ENCODE measurements at regions not wholly inside any gene's neighbourhood (a gene's known extent, or its start where the extent isn't known, plus 50 kb on each side); places are given as distances from the start of the nearest gene placed in this dataset.

DNA sequence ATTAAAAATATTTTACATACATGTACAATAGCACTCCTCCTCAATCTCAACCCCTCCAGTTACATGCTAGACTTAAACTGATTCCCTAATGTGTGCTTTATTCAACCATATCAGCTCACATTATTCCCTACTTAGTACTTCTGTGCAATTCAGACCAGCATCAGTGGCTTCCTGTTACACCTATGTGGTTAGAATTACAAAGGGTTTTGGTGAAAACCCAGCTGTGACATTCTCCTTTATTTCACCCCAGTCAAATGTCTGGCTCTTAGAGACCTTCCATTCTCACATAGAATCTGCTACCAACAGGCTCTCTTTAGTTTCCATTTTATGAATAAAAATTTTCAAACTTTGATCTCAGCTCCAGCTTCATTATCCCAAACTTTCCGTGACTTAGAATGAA lies 85.2 kb upstream of the SLC7A11 start:
- DNase-seq (ENCODE audit: low read depth, low spot score) = no peak

DNA sequence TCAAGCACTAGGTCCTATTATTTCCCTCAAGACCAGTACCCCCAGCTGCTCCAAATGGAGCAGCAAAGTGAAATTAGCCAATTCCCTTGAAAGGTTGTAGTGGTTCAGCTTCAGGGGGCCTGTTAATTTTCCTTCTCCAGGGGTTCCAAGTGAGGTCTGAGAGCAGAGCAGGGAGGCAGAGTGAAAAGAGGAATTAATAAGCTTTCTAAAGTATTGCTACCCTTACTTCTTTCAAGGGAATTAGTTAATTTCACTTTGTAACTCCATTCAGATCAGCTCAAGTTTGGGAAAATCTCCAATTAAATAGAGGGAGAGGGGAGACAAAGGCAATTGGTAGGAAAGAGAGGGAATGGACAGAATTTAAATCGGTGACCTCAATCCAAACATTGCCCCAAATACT lies 78.7 kb upstream of the SLC7A11 start:
- no peak for DNase-seq (ENCODE audit: low read depth, low spot score)

DNA sequence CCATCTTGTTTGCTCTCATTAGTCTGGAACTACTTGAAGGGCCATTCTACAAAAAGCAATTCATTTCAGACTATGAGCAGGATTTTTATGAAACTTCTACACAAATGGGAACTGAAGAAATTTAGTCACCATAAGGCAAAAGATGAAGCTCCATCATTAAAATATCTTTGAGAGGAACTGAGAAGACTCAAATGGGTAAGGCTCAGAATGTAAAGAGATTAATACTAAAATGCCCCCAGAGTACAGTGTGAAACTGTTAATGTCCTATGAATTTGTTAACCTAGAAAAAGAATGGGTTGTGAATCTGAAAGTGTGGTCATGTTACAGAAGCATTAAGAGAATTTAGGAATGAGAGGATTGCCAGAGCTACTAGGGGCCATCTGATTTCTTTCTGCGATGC lies 77.9 kb upstream of the SLC7A11 start:
- DNase-seq (ENCODE audit: low read depth, low spot score) = no peak

DNA sequence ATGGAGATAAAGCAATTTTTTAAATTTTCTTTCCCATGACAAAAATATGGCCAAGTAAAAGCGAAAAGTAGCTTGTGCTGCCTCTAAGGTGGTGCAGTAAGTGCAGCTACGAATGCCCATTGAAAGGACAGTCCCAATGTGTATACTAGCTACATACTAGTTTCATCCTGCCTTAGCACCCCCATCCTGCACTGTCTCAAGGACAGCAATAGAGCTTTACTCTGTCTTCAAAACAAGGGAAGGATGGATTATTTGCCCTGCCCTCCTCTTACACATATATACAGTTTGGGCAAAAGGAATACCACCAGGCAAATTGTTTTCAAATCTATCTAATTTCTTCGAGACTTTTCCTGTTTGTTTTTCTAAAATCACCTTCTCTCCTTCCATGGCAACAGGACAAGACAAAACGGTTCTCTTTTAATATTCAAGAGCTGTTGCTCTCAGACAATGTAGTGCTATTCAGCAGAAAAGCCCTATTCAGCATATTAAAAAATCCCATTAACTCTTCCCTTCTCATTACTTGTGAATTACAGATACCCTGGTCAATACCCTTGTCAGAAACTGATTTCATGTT lies 75.1 kb upstream of the SLC7A11 start:
- no peak for DNase-seq (ENCODE audit: low read depth, low spot score)

DNA sequence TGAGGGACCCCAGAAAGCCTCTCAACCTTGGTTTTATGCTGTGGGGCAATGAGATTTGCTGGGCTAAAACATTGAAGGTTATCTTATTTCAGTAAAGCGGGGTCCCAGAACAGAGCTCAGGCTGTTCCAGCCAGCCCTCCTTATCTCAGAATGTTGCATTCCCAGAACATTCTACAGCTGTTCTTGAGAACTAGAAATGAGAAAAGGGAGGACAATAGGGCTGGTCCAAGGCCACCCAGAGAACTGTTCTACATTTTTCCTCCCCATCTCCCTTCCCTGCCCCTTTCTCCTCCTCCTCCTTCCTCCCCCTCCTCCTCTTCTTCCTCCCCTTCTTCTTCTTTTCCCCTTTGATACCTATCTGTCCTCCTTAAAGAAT lies 70.4 kb upstream of the SLC7A11 start:
- no peak for DNase-seq (ENCODE audit: low read depth, low spot score)

DNA sequence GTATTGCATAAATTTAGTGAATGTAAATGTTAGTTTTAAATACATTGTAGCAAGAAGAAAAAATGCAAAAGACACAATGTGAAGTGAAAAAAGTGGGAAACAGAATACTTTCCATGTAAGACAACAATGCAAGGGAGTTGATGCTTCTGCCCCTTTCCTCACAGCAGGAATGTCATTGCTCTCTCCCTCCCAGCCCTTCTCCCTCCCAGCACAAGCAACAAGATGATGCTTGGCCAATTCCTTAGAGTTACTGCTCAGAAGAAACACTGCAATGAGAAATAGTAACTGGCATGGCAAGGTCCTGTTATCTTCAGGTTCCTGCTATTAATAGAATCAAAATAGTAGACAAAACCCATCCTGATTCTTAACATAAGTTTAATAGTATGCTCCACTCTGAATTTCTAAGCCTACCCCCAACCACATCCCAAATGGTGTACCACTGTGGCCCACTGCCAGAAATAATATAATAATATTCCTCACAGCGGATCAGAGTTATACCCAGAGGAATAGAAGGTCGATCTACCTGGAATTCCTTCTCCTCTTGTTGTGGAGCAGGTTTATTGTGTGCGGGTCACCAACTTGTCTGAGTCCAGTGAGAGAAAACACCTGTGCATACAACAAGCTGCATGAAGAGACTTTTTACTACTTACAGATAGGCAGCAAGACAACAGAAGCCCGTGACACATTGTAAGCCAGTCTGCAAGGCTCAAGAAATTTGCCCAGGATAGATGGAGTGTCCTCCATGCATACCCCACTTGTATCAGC lies 69.8 kb upstream of the SLC7A11 start:
- no peak for DNase-seq (ENCODE audit: low read depth, low spot score)

GRCh38 chr4:138310991-138311390 lies 68.8 kb upstream of the SLC7A11 start:
- no peak for DNase-seq (ENCODE audit: low read depth, low spot score)

DNA sequence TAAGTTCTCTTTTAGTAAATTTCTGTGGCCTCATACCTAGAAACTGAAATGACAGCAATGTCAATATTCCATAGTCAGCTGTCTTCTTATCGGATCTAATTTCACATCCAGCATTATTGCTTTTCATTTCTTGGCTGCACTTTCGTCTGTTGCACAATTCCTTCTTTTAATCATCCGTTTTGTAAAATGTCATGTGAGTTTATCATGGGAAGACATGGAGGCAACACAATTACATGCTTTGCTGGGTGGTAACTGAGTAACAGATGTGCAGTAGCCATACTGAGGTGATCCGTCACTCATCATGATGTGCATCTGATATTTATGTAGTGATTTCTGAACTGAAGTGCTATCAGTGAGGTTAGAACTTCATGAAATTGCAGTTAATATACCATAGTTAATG lies 68.3 kb upstream of the SLC7A11 start:
- no peak for DNase-seq (ENCODE audit: low read depth, low spot score)

GRCh38 chr4:138308356-138308755 lies 66.2 kb upstream of the SLC7A11 start:
- DNase-seq (ENCODE audit: low read depth, low spot score) = no peak

GRCh38 chr4:138307319-138307718 lies 65.2 kb upstream of the SLC7A11 start:
- DNase-seq (ENCODE audit: low read depth, low spot score) = no peak

- no peak for DNase-seq (ENCODE audit: low read depth, low spot score)
Observed at GRCh38 chr4:138305050-138305449, 62.9 kb upstream of the SLC7A11 start.

DNA sequence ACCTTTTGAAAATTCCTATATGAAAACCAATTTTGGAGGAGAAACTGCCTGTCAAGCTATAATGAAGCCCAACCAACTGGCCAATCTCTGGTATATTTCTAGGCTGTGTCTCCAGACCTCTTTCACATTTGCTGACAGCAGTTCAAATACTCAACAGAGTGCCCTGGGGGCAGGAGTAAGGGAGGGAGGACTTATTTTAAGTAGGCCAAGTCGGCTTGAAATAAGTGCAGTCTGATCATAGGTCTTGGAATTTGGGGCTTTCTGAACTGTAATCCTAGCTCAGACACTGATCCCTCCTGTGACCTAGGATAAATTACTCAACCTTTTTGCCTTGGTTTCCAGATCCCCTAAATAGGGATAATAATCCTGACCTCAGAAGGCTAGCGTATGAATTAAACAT lies 59.4 kb upstream of the SLC7A11 start:
- no peak for DNase-seq (ENCODE audit: low read depth, low spot score)

- DNase-seq (ENCODE audit: low read depth, low spot score) = no peak
Observed at GRCh38 chr4:138300616-138301015, 58.5 kb upstream of the SLC7A11 start.

DNA sequence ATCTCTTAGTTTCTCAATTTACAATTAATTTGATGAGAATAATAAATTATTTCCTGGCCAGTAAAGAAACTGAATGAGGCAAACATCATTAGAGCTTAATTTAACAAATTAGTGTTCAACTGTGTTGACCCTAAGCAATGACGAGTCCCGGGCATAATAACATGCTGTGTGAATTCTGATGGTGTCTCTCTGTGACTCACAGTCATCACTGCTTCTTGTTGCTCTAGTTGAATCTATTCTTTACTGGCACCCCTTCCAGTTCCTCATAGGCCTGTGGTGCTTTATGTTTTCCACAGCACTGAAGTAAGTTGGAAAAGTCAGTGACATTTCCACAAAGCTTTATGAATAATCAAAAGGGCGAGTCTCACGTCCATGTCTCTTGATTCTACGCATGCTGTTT lies 57.7 kb upstream of the SLC7A11 start:
- DNase-seq (ENCODE audit: low read depth, low spot score) = no peak

- no peak for DNase-seq (ENCODE audit: low read depth, low spot score)
Observed at GRCh38 chr4:138298866-138299265, 56.7 kb upstream of the SLC7A11 start.

- no peak for DNase-seq (ENCODE audit: low read depth, low spot score)
Observed at GRCh38 chr4:138298431-138298830, 56.3 kb upstream of the SLC7A11 start.

DNA sequence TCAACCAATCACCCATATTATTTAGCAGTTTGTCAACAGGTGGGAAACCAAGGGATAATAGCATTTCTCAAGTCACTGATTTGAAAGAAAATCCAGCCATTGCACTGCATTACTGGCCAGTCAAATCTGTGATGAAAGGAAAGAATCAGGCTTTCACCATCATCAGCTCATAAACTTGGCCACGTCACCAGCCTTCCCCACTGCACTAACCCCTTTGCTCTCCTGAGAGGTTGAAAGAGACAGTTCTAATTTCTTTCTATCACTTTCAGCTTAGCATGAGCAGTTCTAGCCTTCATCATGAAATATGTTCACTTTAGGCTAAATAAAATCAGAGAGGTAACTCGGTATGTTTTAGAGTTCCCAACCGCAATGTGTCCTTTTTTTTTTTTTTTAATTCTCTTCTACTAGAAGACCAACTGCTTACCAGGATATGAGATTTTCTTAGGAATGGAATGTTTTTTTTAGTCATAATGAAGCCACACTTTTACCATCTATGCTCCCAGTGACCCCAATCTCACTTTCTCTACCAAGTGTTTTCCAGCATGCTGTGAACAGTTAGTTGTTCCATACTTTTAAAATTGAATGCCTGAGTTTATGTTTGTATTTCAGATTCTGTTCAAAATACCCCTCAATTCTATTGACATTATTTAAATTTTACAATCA lies 55.7 kb upstream of the SLC7A11 start:
- DNase-seq (ENCODE audit: low read depth, low spot score) = no peak

- DNase-seq (ENCODE audit: low read depth, low spot score) = no peak
Observed at GRCh38 chr4:138292321-138292720, 50.2 kb upstream of the SLC7A11 start.
